Effector memory CD4-positive, alpha-beta T cell (primary cell): ENCODE measurements at regions not wholly inside any gene's neighbourhood (a gene's known extent, or its start where the extent isn't known, plus 50 kb on each side); places are given as distances from the start of the nearest gene placed in this dataset.

Experiments
- DNase-seq, 3 donors: peaks; one replicate each; pipeline ENCODE4 v3.0.0-alpha.2; 2020
- H3K27ac ChIP-seq: 2 replicates; pipeline ENCODE4 v1.7.0; 2013; ENCODE audit warnings: mild to moderate bottlenecking, low read length, moderate library complexity; ENCODE audit not compliant: insufficient read depth, poor library complexity, severe bottlenecking
- H3K27me3 ChIP-seq: replicated peaks from 2 replicates; pipeline ENCODE4 v1.7.0; 2013; ENCODE audit warnings: mild to moderate bottlenecking, low read length; ENCODE audit not compliant: insufficient read depth, control insufficient read depth, poor library complexity, severe bottlenecking
- H3K36me3 ChIP-seq: 2 replicates; pipeline ENCODE4 v1.7.0; 2013; ENCODE audit warnings: mild to moderate bottlenecking, low read length, moderate library complexity; ENCODE audit not compliant: control insufficient read depth, insufficient read depth
- H3K4me1 ChIP-seq: 2 replicates; pipeline ENCODE4 v1.7.0; 2013; ENCODE audit warnings: low read length, mild to moderate bottlenecking; ENCODE audit not compliant: control insufficient read depth, insufficient read depth, poor library complexity, severe bottlenecking
- H3K4me3 ChIP-seq: 2 replicates; pipeline ENCODE4 v1.7.0; 2013; ENCODE audit warnings: low read length, low read depth, mild to moderate bottlenecking; ENCODE audit not compliant: insufficient read depth, poor library complexity, severe bottlenecking
- H3K9me3 ChIP-seq: 2 replicates; pipeline ENCODE4 v1.7.0; 2013; ENCODE audit warnings: mild to moderate bottlenecking, low read length, moderate library complexity; ENCODE audit not compliant: control insufficient read depth

GRCh38 chr1:238469146-238469631 lies 578.5 kb upstream of the ZP4 start:
- Histone ChIP-seq H3K9me3 (no peaks in the 10 kb centered on the region), H3K27me3 (no peaks in the 10 kb centered on the region), H3K27ac (no peak overlapping the region), H3K4me1 (no peaks in the 10 kb centered on the region), H3K4me3 (no peak overlapping the region), H3K36me3 (no peaks in the 10 kb centered on the region)
- DNase-seq = no peak

- no peaks in the 10 kb centered on the region for H3K36me3 ChIP-seq
- no peaks in the 10 kb centered on the region for H3K27me3 ChIP-seq
- no peak overlapping the region for H3K27ac ChIP-seq
- DNase-seq = no peak
- no peaks in the 10 kb centered on the region for H3K9me3 ChIP-seq
- no peak overlapping the region for H3K4me3 ChIP-seq
- no peaks in the 10 kb centered on the region for H3K4me1 ChIP-seq
These were observed 577.3 kb upstream of the ZP4 start for GRCh38 chr1:238468068-238468467.

GRCh38 chr1:238466459-238466858 lies 575.7 kb upstream of the ZP4 start:
- Histone ChIP-seq H3K4me1 (no peaks in the 10 kb centered on the region), H3K27me3 (no peaks in the 10 kb centered on the region), H3K36me3 (no peaks in the 10 kb centered on the region), H3K4me3 (no peak overlapping the region), H3K27ac (no peak overlapping the region), H3K9me3 (no peaks in the 10 kb centered on the region)
- DNase-seq = no peak

GRCh38 chr1:238465449-238465848 lies 574.7 kb upstream of the ZP4 start:
- Histone ChIP-seq H3K4me3 (no peak overlapping the region), H3K27me3 (no peaks in the 10 kb centered on the region), H3K9me3 (no peaks in the 10 kb centered on the region), H3K27ac (no peak overlapping the region), H3K4me1 (no peaks in the 10 kb centered on the region), H3K36me3 (no peaks in the 10 kb centered on the region)
- no peak for DNase-seq

GRCh38 chr1:238458899-238459298 lies 568.2 kb upstream of the ZP4 start:
- Histone ChIP-seq H3K27me3 (no peaks in the 10 kb centered on the region), H3K9me3 (no peaks in the 10 kb centered on the region), H3K36me3 (no peaks in the 10 kb centered on the region), H3K4me3 (no peak overlapping the region), H3K27ac (no peak overlapping the region), H3K4me1 (no peaks in the 10 kb centered on the region)
- DNase-seq = no peak

- H3K27me3 ChIP-seq = no peaks in the 10 kb centered on the region
- H3K36me3 ChIP-seq = no peaks in the 10 kb centered on the region
- H3K27ac ChIP-seq = no peak overlapping the region
- H3K4me3 ChIP-seq = no peak overlapping the region
- no peaks in the 10 kb centered on the region for H3K4me1 ChIP-seq
- DNase-seq = no peak
- no peaks in the 10 kb centered on the region for H3K9me3 ChIP-seq
These were observed 566.9 kb upstream of the ZP4 start for GRCh38 chr1:238457610-238458009.

GRCh38 chr1:238451781-238452310 lies 561.1 kb upstream of the ZP4 start:
- no peaks in the 10 kb centered on the region for H3K36me3 ChIP-seq
- DNase-seq = no peak
- no peaks in the 10 kb centered on the region for H3K4me1 ChIP-seq
- no peak overlapping the region for H3K4me3 ChIP-seq
- H3K27ac ChIP-seq = no peak overlapping the region
- H3K9me3 ChIP-seq = no peaks in the 10 kb centered on the region
- H3K27me3 ChIP-seq = no peaks in the 10 kb centered on the region

- no peak for DNase-seq
- Histone ChIP-seq H3K4me1 (no peaks in the 10 kb centered on the region), H3K27me3 (no peaks in the 10 kb centered on the region), H3K9me3 (no peaks in the 10 kb centered on the region), H3K36me3 (no peaks in the 10 kb centered on the region), H3K4me3 (no peak overlapping the region), H3K27ac (no peak overlapping the region)
These were observed 560.3 kb upstream of the ZP4 start for GRCh38 chr1:238450976-238451375.

GRCh38 chr1:238443687-238444086 lies 553.0 kb upstream of the ZP4 start:
- Histone ChIP-seq H3K27ac (no peak overlapping the region), H3K27me3 (no peaks in the 10 kb centered on the region), H3K4me1 (no peaks in the 10 kb centered on the region), H3K9me3 (no peaks in the 10 kb centered on the region), H3K4me3 (no peak overlapping the region), H3K36me3 (no peaks in the 10 kb centered on the region)
- no peak for DNase-seq

- no peak overlapping the region for H3K27ac ChIP-seq
- H3K4me3 ChIP-seq = no peak overlapping the region
- no peak for DNase-seq
- H3K27me3 ChIP-seq = no peaks in the 10 kb centered on the region
- no peaks in the 10 kb centered on the region for H3K4me1 ChIP-seq
- H3K9me3 ChIP-seq = no peaks in the 10 kb centered on the region
- H3K36me3 ChIP-seq = no peaks in the 10 kb centered on the region
These were observed 548.8 kb upstream of the ZP4 start for GRCh38 chr1:238439511-238439910.
